PC-3 (cell line): ENCODE measurements at regions not wholly inside any gene's neighbourhood (a gene's known extent, or its start where the extent isn't known, plus 50 kb on each side); places are given as distances from the start of the nearest gene placed in this dataset.

Source experiments
- CTCF ChIP-seq: fragments of 300-600 bp; sonication (generic); conservative IDR thresholded peaks from 2 replicates; pipeline ENCODE4 v1.5.1; 2017; ENCODE audit warnings: antibody characterized with exemption, low read depth, mild to moderate bottlenecking, low read length
- EZH2 ChIP-seq: fragments of 300-600 bp; sonication (generic); IDR thresholded peaks from one replicate; pipeline ENCODE4 v1.6.1; 2017; ENCODE audit warnings: antibody characterized with exemption, mild to moderate bottlenecking, low read length; ENCODE audit not compliant: unreplicated experiment

DNA sequence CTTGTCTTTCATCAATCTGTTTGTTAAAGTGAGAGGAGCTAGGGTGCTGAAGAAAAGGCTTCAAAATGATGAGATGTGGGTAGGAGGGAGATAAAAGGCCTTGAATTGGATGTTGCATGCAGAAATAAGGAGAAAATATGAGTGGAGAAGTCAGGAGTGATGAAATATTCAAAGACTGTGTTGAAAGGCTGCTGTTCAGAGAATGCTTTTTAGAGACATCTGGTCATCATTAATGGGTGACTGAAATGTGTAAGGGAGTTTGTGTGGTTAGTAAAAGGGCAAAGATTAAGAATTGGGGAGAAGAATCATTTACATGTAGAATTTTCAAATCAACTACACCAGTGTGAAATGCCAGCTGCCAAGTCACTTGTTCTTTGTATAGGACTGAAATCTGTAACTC is 383.9 kb downstream of the MAT2B start:
- TF ChIP-seq CTCF (no peak), EZH2 (no peak)
